ENCODE measurements at regions not wholly inside any gene's neighbourhood (a gene's known extent, or its start where the extent isn't known, plus 50 kb on each side); places are given as distances from the start of the nearest gene placed in this dataset.

GRCh38 chr5:119873611-119874010, 244.3 kb downstream of the FAM170A start:
- no peak overlapping the region for H3K4me3 ChIP-seq
- no peak overlapping the region for H3K27ac ChIP-seq
- no peak for DNase-seq
- no peaks in the 10 kb centered on the region for H3K27me3 ChIP-seq
- H3K36me3 ChIP-seq = no peaks in the 10 kb centered on the region
- H3K4me1 ChIP-seq = no peaks in the 10 kb centered on the region
- WGBS, 5 donors = 79 to 87% (median 85%) methylated on average over 5 of the region's 5 CpGs
- TF ChIP-seq CTCF (IDR thresholded peaks at IDR 0.05) (no peak), POLR2A (IDR thresholded peaks at IDR 0.05) (no peak), POLR2AphosphoS5 (IDR thresholded peaks at IDR 0.05) (no peak), EP300 (IDR thresholded peaks at IDR 0.05) (no peak)
- no peaks in the 10 kb centered on the region for H3K9me3 ChIP-seq
- intact Hi-C loops (cut with DNase I; ENCODE audit: low total_unique reads) = no loop called here

- TF ChIP-seq POLR2AphosphoS5 (IDR thresholded peaks at IDR 0.05) (no peak), POLR2A (IDR thresholded peaks at IDR 0.05) (no peak), CTCF (IDR thresholded peaks at IDR 0.05) (no peak), EP300 (IDR thresholded peaks at IDR 0.05) (no peak)
- intact Hi-C loops (cut with DNase I; ENCODE audit: low total_unique reads) = no loop called here
- DNase-seq = no peak
- no peaks in the 10 kb centered on the region for H3K27me3 ChIP-seq
- no peak overlapping the region for H3K4me3 ChIP-seq
- no peak overlapping the region for H3K27ac ChIP-seq
- H3K36me3 ChIP-seq = no peaks in the 10 kb centered on the region
- no peaks in the 10 kb centered on the region for H3K4me1 ChIP-seq
- H3K9me3 ChIP-seq = no peaks in the 10 kb centered on the region
These were observed 247.2 kb downstream of the FAM170A start for GRCh38 chr5:119876522-119876921.

- Histone ChIP-seq H3K27ac (no peak overlapping the region), H3K36me3 (no peaks in the 10 kb centered on the region), H3K27me3 (no peaks in the 10 kb centered on the region), H3K4me1 (no peaks in the 10 kb centered on the region), H3K4me3 (no peak overlapping the region), H3K9me3 (no peaks in the 10 kb centered on the region)
- intact Hi-C loops (cut with DNase I; ENCODE audit: low total_unique reads) = no loop called here
- peak in 1 of 2 donors; percentile 5 for DNase-seq
- no peak for TF ChIP-seq CTCF (IDR thresholded peaks at IDR 0.05)
- no peak for TF ChIP-seq POLR2AphosphoS5 (IDR thresholded peaks at IDR 0.05)
- 49 to 61% (median 58%) methylated on average over 2 of the region's 2 CpGs for WGBS, 5 donors
These were observed 249.4 kb downstream of the FAM170A start for GRCh38 chr5:119878712-119879111.

- Histone ChIP-seq H3K27me3 (no peaks in the 10 kb centered on the region), H3K27ac (no peak overlapping the region), H3K4me3 (no peak overlapping the region), H3K9me3 (no peaks in the 10 kb centered on the region), H3K4me1 (no peaks in the 10 kb centered on the region), H3K36me3 (no peaks in the 10 kb centered on the region)
- intact Hi-C loops (cut with DNase I; ENCODE audit: low total_unique reads) = no loop called here
- DNase-seq = no peak
- 67 to 81% (median 77%) methylated on average over 2 of the region's 2 CpGs for WGBS, 5 donors
- TF ChIP-seq POLR2A (IDR thresholded peaks at IDR 0.05) (no peak), POLR2AphosphoS5 (IDR thresholded peaks at IDR 0.05) (no peak), CTCF (IDR thresholded peaks at IDR 0.05) (no peak), EP300 (IDR thresholded peaks at IDR 0.05) (no peak)
These were observed 250.1 kb downstream of the FAM170A start for GRCh38 chr5:119879446-119879845.

GRCh38 chr5:119895066-119895465, 265.7 kb downstream of the FAM170A start:
- Histone ChIP-seq H3K4me3 (no peak overlapping the region), H3K27me3 (no peaks in the 10 kb centered on the region), H3K36me3 (no peaks in the 10 kb centered on the region), H3K27ac (no peak overlapping the region), H3K4me1 (no peaks in the 10 kb centered on the region), H3K9me3 (no peaks in the 10 kb centered on the region)
- DNase-seq = no peak
- 48 to 96% (median 88%) methylated on average over 2 of the region's 2 CpGs for WGBS, 5 donors
- TF ChIP-seq EP300 (IDR thresholded peaks at IDR 0.05) (no peak), POLR2A (IDR thresholded peaks at IDR 0.05) (no peak), CTCF (IDR thresholded peaks at IDR 0.05) (no peak), POLR2AphosphoS5 (IDR thresholded peaks at IDR 0.05) (no peak)
- intact Hi-C loops (cut with DNase I; ENCODE audit: low total_unique reads) = no loop called here
